Endothelial cell of umbilical vein (primary cell): ENCODE measurements at regions not wholly inside any gene's neighbourhood (a gene's known extent, or its start where the extent isn't known, plus 50 kb on each side); places are given as distances from the start of the nearest gene placed in this dataset.

Experiments used
- BruUV-seq: library from RNA; stranded (reverse); fragments of 400-500 nt; replicated peaks from 2 replicates; lab custom pipeline; 2021; lab: Mats Ljungman, UMichigan
- CTCF ChIA-PET: fragments of 300-600, 350-600 bp; sonication (Branson Sonifier 250); formaldehyde crosslinking; loops from one replicate; lab custom pipeline; 2021; ENCODE audit warnings: antibody characterized with exemption, inconsistent platforms; lab: Charles Lee
- POLR2A ChIA-PET: fragments of 300-600, 350-600 bp; sonication (Branson Sonifier 250); formaldehyde crosslinking; loops from one replicate; lab custom pipeline; 2021; ENCODE audit warnings: antibody characterized with exemption, inconsistent platforms; lab: Charles Lee
- DNase-seq: peaks from one replicate; pipeline ENCODE4 v3.0.0-alpha.2; 2011; ENCODE audit warnings: low read depth, low spot score
- FAIRE-seq: peaks from 2 replicates; lab custom pipeline; 2011; peaks lifted over from hg19 to GRCh38; lab: Jason Lieb, UNC
- H2AFZ ChIP-seq: 2 replicates; pipeline ENCODE4 v1.6.0; 2012; ENCODE audit warnings: low read depth, low read length, control low read depth, inconsistent platforms
- H3K27ac ChIP-seq: 2 replicates; pipeline ENCODE4 v1.5.1; 2011; ENCODE audit warnings: low read depth, mild to moderate bottlenecking, control low read depth, low read length, moderate library complexity; ENCODE audit not compliant: insufficient read depth
- H3K27me3 ChIP-seq, 2 experiments: 2 replicates each; pipeline versions ENCODE4 v1.6.0 to v1.6.1; 2011; ENCODE audit warnings: low read length in 2 of 2, mixed read lengths in 1 of 2; ENCODE audit not compliant: control insufficient read depth in 2 of 2, insufficient read depth in 2 of 2
- H3K36me3 ChIP-seq, 2 experiments: 2 replicates in 1 of 2; 3 replicates in 1 of 2; pipeline ENCODE4 v1.5.1; 2011; ENCODE audit warnings: low read length in 2 of 2, mild to moderate bottlenecking in 1 of 2, moderate library complexity in 1 of 2; ENCODE audit not compliant: control insufficient read depth in 2 of 2, insufficient read depth in 2 of 2; ENCODE audit errors: extremely low read depth in 1 of 2
- H3K4me1 ChIP-seq: 3 replicates; pipeline ENCODE4 v1.5.1; 2011; ENCODE audit warnings: mild to moderate bottlenecking, low read length; ENCODE audit not compliant: control insufficient read depth, insufficient read depth; ENCODE audit errors: extremely low read depth
- H3K4me2 ChIP-seq: 2 replicates; pipeline ENCODE4 v1.6.1; 2011; ENCODE audit warnings: low read length, control low read depth, mixed read lengths; ENCODE audit not compliant: insufficient read depth
- H3K4me3 ChIP-seq, 3 experiments: fragments of 200-600 bp in 1 of 3; sonication (generic), shearing (Covaris generic) in 1 of 3; replicated peaks in 1 of 3; 2 replicates each; pipeline ENCODE4 v1.5.1; 2011 to 2016; ENCODE audit warnings: control low read depth in 3 of 3, low read length in 3 of 3, mild to moderate bottlenecking in 2 of 3, inconsistent platforms in 1 of 3, low read depth in 1 of 3, moderate library complexity in 1 of 3; ENCODE audit not compliant: insufficient read depth in 1 of 3
- H3K79me2 ChIP-seq: 2 replicates; pipeline ENCODE4 v1.6.0; 2012; ENCODE audit warnings: low read length, inconsistent platforms; ENCODE audit not compliant: control insufficient read depth, insufficient read depth
- H3K9ac ChIP-seq: replicated peaks from 2 replicates; pipeline ENCODE3; 2011; ENCODE audit warnings: low read length, control low read depth; ENCODE audit not compliant: insufficient read depth; ENCODE audit errors: extremely low read depth
- H3K9me1 ChIP-seq: replicated peaks from 3 replicates; pipeline ENCODE4 v1.6.0; 2011; ENCODE audit warnings: mild to moderate bottlenecking, low read length; ENCODE audit not compliant: control insufficient read depth, insufficient read depth; ENCODE audit errors: extremely low read depth
- H3K9me3 ChIP-seq: replicated peaks from 2 replicates; pipeline ENCODE4 v1.5.1; 2012; ENCODE audit warnings: low read length, inconsistent platforms; ENCODE audit not compliant: control insufficient read depth, insufficient read depth
- H4K20me1 ChIP-seq: replicated peaks from 2 replicates; pipeline ENCODE3; 2011; ENCODE audit warnings: mild to moderate bottlenecking, low read length; ENCODE audit not compliant: control insufficient read depth, insufficient read depth; ENCODE audit errors: extremely low read depth
- EZH2 ChIP-seq: IDR thresholded peaks from 2 replicates; pipeline ENCODE4 v1.6.1; 2012; ENCODE audit warnings: borderline replicate concordance, low read depth, mild to moderate bottlenecking, moderate library complexity, low read length, inconsistent platforms; ENCODE audit not compliant: severe bottlenecking
- FOS ChIP-seq: IDR thresholded peaks from 2 replicates; pipeline ENCODE4 v1.6.1; 2011; ENCODE audit warnings: mild to moderate bottlenecking, low read length, moderate library complexity, borderline replicate concordance; ENCODE audit not compliant: insufficient read depth
- GATA2 ChIP-seq: IDR thresholded peaks from 2 replicates; pipeline ENCODE4 v1.7.0; 2011; ENCODE audit warnings: low read depth, mild to moderate bottlenecking, moderate library complexity, mixed read lengths, low read length; ENCODE audit not compliant: insufficient read length, insufficient read depth
- JUN ChIP-seq: IDR thresholded peaks from 2 replicates; pipeline ENCODE4 v1.6.1; 2011; ENCODE audit warnings: borderline replicate concordance, low read depth; ENCODE audit not compliant: insufficient read length, insufficient read depth
- MYC ChIP-seq: IDR thresholded peaks from one replicate; pipeline ENCODE4 v1.6.1; 2011; ENCODE audit warnings: mild to moderate bottlenecking, low read depth, low read length
- POLR2A ChIP-seq: IDR thresholded peaks from 2 replicates; pipeline ENCODE4 v1.6.1; 2012; ENCODE audit warnings: low read depth, mild to moderate bottlenecking, control low read depth, low read length
- POLR2AphosphoS5 ChIP-seq: IDR thresholded peaks from 2 replicates; pipeline ENCODE4 v1.6.1; 2012; ENCODE audit warnings: low read depth, mild to moderate bottlenecking, control low read depth, low read length, moderate library complexity; ENCODE audit not compliant: insufficient read depth
- dilution Hi-C: fragments of 300-500 bp; cut with MboI; formaldehyde crosslinking; loops from one replicate; pipeline ENCODE4 v1.15.0; 2019; ENCODE audit warnings: low sequenced_read_pairs; ENCODE audit not compliant: extremely low pct_ligation_motif_present
- intact Hi-C: fragments of 100-400 bp; cut with micrococcal nuclease; formaldehyde crosslinking; loops from one replicate; pipeline ENCODE4 v1.10.0; 2022
- TF ChIP-seq, protein P1 (sequence below): IDR thresholded peaks from 2 replicates; pipeline ENCODE4 v1.6.1; 2011; ENCODE audit not compliant: insufficient read depth, insufficient read length
- TF ChIP-seq, protein P2 (sequence below), 2 donors: IDR thresholded peaks; 1 replicate in 1 of 2; 2 replicates in 1 of 2; pipeline ENCODE4 v1.5.1; 2011; ENCODE audit warnings: low read length in 2 of 2, mild to moderate bottlenecking in 2 of 2, moderate library complexity in 2 of 2, control low read depth in 1 of 2, inconsistent platforms in 1 of 2, low read depth in 1 of 2; ENCODE audit not compliant: insufficient read depth in 1 of 2; ENCODE audit errors: extremely low read depth in 1 of 2

DNA sequence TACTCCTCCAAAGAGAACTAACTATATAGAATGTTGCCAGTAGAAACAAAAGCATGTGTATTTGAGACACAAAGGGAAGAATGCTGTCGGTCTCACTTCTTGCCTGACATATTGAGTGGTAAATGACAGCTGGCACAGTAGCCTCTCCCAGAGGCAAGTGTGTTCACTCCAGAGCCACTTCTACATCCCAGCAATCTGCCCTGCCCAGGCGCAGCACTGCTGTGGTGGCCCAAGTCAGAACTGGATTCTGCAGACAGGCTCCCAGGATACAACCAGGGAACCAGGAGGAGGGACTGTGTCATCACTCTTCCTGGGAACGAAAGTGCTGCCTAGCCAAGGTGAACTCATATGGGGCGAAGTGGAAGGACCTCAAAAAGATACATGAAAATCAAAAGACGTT lies 103.2 kb upstream of the ARMC2 start:
- Histone ChIP-seq H3K9ac (no peak overlapping the region), H3K9me3 (no peaks in the 10 kb centered on the region), H2AFZ (no peak overlapping the region), H3K9me1 (no peaks in the 10 kb centered on the region), H3K4me2 (no peak overlapping the region), H4K20me1 (no peaks in the 10 kb centered on the region), H3K27ac (no peak overlapping the region), H3K4me1 (peaks cover 4% of the 10 kb centered on the region), H3K4me3 (no peak overlapping the region), H3K79me2 (no peaks in the 10 kb centered on the region), H3K27me3 (peaks cover 0 to 6% of the 10 kb centered on the region in 2 experiments), H3K36me3 (no peaks in the 10 kb centered on the region)
- FAIRE-seq, result no peak
- intact Hi-C loops (no loop called here), dilution Hi-C loops (no loop called here)
- DNase-seq, result no peak
- no TSS peak for BruUV-seq
- ChIA-PET CTCF (interaction anchor here (1.3 kb wide), 1 partner anchor 12 kb away, joined by 4 read pairs; no protein-coding TSS in a partner anchor), POLR2A (no interaction called here)
- TF ChIP-seq, protein P1, sequence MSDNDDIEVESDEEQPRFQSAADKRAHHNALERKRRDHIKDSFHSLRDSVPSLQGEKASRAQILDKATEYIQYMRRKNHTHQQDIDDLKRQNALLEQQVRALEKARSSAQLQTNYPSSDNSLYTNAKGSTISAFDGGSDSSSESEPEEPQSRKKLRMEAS, result no peak
- TF ChIP-seq POLR2A, result no peak

DNA sequence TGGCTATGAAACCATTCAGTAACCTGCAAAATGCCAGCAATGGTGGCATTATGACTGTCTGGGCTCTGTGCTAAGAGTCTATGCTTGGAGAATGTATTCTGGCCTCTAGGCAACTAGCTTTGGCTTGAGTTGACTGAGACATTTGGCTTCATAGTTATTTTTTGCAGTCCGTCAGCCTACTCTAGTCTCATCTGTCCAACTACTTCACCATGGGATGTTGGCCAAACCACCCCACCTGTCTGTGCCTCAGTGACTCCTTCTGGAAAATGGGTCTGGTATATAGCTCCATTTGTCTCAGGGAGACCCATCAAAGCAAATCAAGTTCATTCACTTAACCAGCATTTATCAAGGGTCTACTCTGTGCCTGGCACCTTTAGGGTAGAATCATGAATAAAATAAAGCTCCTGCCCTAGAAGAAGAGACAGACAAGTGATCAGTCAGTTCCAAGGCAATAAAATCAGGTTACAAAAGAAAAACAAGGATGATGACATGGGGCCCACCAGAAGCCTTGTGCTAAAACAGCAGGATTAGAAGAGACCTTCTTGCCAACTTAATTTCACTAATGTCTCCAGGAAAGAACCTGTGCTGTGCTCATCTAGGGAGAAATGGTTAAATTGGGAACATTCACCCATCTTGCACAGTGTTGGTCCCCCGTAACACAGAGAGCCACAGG lies 102.4 kb upstream of the ARMC2 start:
- intact Hi-C loops (no loop called here), dilution Hi-C loops (no loop called here)
- Histone ChIP-seq H3K9ac (no peak overlapping the region), H3K27me3 (peaks cover 0 to 6% of the 10 kb centered on the region in 2 experiments), H3K4me1 (no peaks in the 10 kb centered on the region), H2AFZ (no peak overlapping the region), H3K4me3 (no peak overlapping the region), H3K9me3 (no peaks in the 10 kb centered on the region), H3K79me2 (no peaks in the 10 kb centered on the region), H3K9me1 (no peaks in the 10 kb centered on the region), H3K4me2 (no peak overlapping the region), H4K20me1 (no peaks in the 10 kb centered on the region), H3K27ac (no peak overlapping the region), H3K36me3 (no peaks in the 10 kb centered on the region)
- no peak for FAIRE-seq
- TF ChIP-seq GATA2, result no peak
- TF ChIP-seq EZH2, result no peak
- TF ChIP-seq POLR2A, result no peak
- TF ChIP-seq FOS, result no peak
- TF ChIP-seq, protein P1, result no peak
- TF ChIP-seq, protein P2, sequence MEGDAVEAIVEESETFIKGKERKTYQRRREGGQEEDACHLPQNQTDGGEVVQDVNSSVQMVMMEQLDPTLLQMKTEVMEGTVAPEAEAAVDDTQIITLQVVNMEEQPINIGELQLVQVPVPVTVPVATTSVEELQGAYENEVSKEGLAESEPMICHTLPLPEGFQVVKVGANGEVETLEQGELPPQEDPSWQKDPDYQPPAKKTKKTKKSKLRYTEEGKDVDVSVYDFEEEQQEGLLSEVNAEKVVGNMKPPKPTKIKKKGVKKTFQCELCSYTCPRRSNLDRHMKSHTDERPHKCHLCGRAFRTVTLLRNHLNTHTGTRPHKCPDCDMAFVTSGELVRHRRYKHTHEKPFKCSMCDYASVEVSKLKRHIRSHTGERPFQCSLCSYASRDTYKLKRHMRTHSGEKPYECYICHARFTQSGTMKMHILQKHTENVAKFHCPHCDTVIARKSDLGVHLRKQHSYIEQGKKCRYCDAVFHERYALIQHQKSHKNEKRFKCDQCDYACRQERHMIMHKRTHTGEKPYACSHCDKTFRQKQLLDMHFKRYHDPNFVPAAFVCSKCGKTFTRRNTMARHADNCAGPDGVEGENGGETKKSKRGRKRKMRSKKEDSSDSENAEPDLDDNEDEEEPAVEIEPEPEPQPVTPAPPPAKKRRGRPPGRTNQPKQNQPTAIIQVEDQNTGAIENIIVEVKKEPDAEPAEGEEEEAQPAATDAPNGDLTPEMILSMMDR (IDR thresholded peaks at IDR 0.05; ENCODE audit: extremely low read depth in 1 of 2, insufficient read depth in 1 of 2, low read depth in 1 of 2, low read length in 2 of 2), result no peak
- TF ChIP-seq JUN, result no peak
- TF ChIP-seq POLR2AphosphoS5, result no peak
- TF ChIP-seq MYC, result no peak
- CTCF ChIA-PET, result interaction anchor here (1.3 kb wide), 1 partner anchor 11 kb away, joined by 4 read pairs; no protein-coding TSS in a partner anchor
- POLR2A ChIA-PET, result no interaction called here
- no TSS peak for BruUV-seq
- DNase-seq, result no peak
